ENCODE measurements at regions not wholly inside any gene's neighbourhood (a gene's known extent, or its start where the extent isn't known, plus 50 kb on each side); places are given as distances from the start of the nearest gene placed in this dataset.
"Not testable (repeated sequence)": the region's sequence is repeated elsewhere in the genome, so short reads cannot be mapped to it uniquely, and the experiment has no call there.

DNA sequence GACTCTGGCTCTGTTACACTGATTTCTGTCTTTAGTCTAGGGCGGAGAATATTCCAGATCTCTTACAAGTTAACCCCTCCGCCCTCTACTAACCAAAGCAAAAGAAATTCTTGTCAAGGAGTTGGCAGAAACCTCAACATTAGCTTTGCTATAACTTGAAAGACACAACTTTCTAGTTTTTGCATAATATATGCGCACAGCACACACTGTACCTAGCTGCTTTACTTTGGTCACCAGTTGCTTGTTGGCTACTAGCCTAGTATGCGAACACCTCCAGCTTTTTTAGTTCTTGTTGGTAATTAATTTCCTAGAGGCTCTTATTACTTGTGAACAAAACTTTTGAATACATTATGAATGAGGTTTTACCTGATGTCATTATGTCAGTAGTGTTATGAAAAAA is 348.8 kb upstream of the C2CD4B start:
- DNase-seq: no peak

- DNase-seq: no peak
Measured at GRCh38 chr15:62515696-62516395, 350.8 kb upstream of the C2CD4B start.

- no peak for DNase-seq
Measured at GRCh38 chr15:62517541-62517940, 352.5 kb upstream of the C2CD4B start.

GRCh38 chr15:62518666-62519065 is 353.6 kb upstream of the C2CD4B start:
- DNase-seq: not testable (repeated sequence)

DNA sequence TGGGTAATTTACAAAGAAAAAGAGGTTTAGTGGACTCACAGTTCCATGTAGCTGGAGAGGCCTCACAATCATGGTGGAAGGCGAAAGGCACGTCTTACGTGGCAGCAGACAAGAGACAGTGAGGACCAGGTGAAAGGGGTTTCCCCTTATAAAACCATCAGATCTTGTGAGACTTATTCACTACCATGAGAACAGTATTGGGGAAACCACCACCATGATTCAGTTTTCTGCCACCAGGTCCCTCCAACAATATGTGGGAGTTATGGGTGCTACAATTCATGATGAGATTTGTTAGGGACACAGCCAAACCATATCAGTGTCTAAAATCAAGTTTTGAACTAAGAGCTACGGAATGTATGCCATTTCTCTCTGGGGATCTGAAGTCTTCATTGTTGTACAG is 354.8 kb upstream of the C2CD4B start:
- no peak for DNase-seq

GRCh38 chr15:62520887-62521286 is 355.8 kb upstream of the C2CD4B start:
- no peak for DNase-seq

DNA sequence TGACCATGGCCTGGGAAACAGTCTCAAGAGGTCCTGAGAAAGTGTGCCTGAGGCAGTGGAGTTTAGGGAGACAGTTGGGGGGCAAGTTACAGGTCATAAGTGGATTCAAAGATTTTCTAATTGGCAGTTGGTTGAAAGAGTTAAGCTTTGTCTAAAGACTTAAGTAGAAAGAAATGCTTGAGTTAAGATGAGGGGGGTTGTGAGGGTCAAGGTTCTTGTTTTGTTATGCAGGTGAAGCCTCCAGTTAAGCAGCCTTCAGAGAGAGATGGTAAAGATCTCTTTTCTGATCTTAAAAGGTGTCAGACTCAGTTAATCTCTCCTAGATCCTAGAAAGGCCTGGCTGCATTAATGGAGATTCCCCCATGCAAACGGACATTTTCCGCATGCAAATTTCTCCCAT is 356.3 kb upstream of the C2CD4B start:
- DNase-seq: no peak

- DNase-seq: no peak
Measured at GRCh38 chr15:62524848-62525247, 359.8 kb upstream of the C2CD4B start.

DNA sequence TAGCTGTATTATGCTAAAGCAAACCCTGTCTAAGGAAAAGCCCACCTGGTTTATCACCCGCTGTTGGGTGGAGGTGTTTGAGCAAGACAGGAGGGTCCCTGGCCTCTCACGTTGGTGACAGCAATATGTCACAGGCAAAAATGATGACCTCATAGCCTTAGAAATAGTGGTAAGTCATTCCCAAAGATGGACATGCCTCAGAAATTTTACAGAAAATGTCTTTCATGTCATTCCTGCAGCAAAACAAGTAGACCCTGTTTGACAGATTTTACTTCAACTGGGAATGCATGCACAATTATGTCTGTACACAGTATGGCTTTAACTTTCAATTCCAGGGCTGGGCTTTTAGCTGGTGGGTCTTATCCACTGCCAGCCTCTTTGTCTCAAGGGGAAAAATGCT is 362.3 kb upstream of the C2CD4B start:
- no peak for DNase-seq

DNA sequence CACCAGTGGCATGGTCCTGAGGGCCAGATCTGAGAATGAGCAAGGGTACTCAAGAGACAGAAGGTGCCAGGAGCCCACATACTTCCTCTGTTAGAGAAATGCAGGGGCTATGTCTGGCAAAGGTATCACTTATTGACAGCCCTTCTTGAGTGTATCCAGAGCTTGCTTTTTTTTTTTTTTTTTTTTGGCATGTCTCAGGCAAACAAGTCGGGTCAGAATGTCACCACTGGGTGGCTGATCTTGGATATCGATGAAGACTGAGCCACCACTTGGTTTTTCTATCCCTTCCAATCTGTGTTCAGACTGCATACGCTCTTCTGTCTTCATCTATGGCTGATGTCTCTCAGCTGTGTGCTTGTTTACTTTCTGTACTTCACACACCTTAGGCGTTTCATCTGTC is 363.4 kb upstream of the C2CD4B start:
- DNase-seq: no peak

DNA sequence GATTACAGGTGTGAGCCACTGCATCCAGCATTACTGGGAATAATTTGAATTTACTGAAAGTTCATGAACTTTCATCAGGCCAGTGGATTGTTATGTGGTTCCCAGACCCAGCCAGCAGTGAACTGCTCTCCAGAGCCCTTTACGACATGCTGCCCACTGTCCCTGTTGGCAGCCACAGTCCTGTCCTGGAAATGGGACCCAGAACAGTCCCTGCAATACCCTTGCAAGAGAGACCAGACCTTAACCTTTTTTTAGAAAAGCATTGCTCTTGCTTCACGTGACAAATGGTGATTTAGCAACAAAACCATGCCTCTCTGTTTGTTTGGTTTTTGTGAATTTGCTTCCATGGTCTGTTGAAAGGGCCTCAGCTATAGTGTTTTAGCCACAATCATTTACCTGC is 367.3 kb upstream of the C2CD4B start:
- no peak for DNase-seq

- DNase-seq: no peak
Measured at GRCh38 chr15:62533687-62534086, 368.6 kb upstream of the C2CD4B start.

DNA sequence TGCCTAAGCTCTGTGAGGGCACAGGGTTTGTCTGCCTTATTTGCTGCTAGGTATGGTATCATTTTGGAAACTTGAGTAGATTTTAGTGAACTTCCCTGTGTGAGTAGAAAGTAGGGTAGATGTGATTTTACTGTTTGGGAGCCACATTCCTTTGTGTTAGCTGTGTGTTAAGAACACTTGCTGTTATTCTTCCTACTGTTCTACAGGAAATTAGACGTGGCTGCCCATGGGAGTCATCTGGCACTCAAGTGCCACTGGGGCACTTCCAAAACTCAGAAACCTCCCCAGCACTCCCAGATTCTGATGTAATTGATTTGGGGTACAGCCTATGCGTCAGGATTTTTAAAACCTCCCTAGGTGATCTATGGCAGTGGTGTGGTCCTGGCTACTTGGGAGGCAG is 369.9 kb upstream of the C2CD4B start:
- DNase-seq: no peak

DNA sequence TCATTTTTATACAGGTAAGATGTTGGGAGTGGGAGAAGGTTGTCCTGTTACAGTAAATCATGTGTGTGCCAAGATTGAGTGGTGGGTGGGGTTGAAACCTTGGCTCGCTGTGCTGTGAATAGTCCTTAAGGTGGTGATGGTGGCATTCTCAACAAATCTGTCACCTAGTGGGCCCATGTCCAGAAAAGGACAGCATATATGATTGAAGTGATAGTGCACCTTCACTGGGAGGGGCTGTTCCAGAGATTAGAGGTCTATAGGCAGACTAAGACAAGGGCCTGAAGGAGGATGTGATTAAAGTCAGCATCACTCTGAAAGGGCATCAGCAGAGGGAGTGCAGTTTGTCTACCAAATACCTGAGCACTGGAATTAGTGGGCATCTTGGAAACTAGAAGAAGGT is 374.2 kb upstream of the C2CD4B start:
- no peak for DNase-seq

GRCh38 chr15:62541250-62541649 is 376.2 kb upstream of the C2CD4B start:
- no peak for DNase-seq

DNA sequence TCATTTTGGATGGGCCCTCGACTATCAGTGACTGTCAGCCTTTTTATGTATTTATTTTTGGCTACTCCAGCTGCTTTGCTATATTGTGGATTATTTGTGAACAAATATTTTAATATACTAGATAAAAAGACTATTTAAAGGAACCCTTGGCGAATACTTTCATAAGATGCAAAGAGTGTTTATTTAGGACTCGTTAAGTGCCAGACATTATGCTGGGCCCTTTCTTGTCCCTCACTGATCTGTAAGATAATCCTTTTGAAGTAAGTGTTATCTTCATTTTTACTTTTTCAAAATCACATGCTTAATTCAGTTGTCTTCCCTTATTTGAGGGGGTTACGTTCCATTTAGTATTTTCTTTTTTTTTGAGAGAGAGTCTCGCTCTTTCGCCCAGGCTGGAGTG is 376.8 kb upstream of the C2CD4B start:
- DNase-seq: no peak

GRCh38 chr15:62544446-62544845 is 379.4 kb upstream of the C2CD4B start:
- DNase-seq: no peak

DNA sequence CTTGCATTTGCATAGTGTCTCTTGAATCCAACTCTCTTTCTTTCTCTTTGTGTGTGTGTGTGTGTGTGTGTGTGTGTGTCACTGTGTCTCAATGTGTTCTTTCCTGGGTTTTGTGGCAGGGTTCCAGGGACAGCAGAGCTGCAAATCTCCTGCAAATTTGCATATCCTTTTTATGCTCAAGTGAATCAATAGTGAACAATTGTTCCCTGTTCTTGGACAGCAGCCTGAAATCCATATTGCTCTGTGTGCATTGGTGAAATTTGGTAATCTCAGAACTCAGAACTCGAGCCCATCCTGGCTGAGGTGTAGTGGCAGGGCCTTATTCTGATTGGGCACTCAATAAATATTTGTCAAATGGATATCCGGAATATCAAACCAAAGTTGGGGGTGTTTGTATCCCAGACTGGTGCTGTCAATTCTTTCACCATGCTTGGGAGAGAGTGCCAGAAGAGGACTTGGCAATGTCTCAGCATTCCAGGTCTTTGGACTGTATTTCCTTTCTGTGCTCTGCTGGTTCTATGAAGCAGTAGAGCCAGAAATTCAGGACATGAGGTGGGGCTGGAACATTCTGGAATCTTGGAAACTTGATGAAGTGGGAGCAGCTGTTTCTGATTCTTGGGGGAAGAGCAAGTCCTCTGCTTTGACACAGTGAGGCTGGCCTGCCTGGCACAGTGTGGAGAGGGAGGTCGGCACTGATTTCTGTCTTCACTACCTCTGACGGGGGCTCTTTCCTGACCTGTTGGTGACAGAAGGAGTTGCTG is 380.6 kb upstream of the C2CD4B start:
- no peak for DNase-seq

- DNase-seq: no peak
Measured at GRCh38 chr15:62546628-62547027, 381.5 kb upstream of the C2CD4B start.

GRCh38 chr15:62547584-62547983 is 382.5 kb upstream of the C2CD4B start:
- DNase-seq: no peak

DNA sequence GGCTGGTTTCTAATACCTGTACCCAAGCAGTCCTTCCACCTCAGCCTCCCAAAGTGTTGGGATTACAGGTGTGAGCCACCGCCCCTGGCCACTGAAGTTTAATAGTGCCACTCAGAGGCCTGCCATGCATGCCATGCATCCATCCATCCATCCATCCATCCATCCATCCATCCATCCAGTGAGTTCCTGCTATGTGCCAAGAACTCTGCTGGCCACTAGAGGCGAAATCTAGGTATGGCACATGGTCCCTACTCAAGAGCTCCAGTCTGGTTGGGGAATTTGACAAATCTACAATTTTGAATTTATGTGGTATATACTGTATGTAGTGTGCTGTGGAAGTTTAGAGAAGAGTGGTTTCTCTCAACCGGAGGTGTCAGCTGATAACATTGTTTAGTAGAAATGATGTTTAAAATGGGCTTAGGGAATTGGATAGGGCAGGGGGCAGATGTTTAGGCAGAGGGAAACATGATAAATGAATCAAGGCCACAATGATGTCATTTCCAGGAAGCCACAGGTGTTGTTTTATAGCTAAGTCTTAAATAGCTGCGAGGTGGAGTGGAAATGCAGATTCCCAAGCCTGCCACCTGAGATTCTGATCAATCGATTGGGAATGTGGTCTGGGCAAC is 384.4 kb upstream of the C2CD4B start:
- DNase-seq: no peak

- no peak for DNase-seq
Measured at GRCh38 chr15:62550106-62550505, 385.0 kb upstream of the C2CD4B start.

DNA sequence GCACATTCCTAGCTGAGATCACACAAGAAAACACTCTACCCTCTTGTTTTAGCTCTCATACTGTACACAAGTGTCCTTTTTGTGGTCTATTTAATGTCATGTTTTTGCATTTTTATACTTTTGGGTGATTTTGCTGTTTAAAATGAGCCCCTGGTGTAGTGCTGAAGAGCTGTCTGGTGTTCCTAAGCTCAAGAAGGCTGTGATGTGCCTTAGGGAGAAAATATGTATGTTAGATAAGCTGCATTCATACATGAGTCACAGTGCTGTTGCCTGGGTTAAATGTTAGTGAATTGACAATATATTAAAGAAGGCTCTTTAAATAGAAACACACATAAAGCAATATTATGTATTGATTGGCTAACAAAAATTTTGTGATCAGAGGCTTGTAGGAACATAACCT is 387.4 kb upstream of the C2CD4B start:
- DNase-seq: no peak

- no peak for DNase-seq
Measured at GRCh38 chr15:62553911-62554563, 389.0 kb upstream of the C2CD4B start.

All from NCI-H510A treated with DMSO at 0.1 percent for 48 hours (cell line).